ENCODE measurements at regions not wholly inside any gene's neighbourhood (a gene's known extent, or its start where the extent isn't known, plus 50 kb on each side); places are given as distances from the start of the nearest gene placed in this dataset.

DNA sequence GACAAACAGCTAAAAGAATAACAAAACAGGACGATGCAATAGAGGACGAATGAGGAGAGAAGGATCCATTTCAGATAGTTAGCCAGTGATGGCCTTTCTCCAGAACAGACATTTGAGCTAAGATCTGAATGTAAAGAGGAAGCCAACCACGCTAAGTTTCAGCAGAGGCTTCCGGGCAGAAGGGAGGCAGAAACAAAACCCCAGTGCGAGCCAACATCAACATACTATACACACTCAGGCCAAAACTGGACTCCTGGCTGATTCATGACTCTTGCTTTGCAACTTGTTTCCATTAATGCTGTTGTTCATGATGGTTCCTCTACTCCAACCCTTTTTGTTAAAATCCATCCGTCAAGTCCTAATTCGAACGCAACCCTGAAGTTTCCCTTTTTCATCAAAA lies 730.3 kb downstream of the TRIML1 start:
- no peak for DNase-seq

DNA sequence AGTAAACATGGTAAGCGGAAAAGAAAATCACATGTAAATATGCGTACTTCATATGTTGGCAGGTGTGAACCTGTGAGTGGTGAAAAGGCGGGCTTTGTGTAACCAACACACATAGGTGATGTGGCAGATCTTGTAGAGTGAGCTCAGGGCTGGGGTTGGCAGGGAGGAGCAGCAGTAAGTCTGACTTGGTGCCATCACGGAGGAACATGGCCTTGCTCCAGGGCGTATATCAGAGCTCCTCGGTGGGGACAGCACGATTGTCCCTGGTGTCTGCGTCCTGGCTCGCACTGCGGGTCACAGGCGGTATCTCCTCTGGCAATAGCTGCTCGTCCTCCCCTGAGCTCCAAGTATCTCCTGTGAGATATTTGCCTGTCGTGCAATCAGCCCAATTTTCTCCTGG lies 733.6 kb downstream of the TRIML1 start:
- DNase-seq = no peak

GRCh38 chr4:188876881-188877280 lies 737.6 kb downstream of the TRIML1 start:
- no peak for DNase-seq

GRCh38 chr4:188879598-188879997 lies 740.4 kb downstream of the TRIML1 start:
- DNase-seq = no peak

GRCh38 chr4:188887905-188888304 lies 748.7 kb downstream of the TRIML1 start:
- no peak for DNase-seq

DNA sequence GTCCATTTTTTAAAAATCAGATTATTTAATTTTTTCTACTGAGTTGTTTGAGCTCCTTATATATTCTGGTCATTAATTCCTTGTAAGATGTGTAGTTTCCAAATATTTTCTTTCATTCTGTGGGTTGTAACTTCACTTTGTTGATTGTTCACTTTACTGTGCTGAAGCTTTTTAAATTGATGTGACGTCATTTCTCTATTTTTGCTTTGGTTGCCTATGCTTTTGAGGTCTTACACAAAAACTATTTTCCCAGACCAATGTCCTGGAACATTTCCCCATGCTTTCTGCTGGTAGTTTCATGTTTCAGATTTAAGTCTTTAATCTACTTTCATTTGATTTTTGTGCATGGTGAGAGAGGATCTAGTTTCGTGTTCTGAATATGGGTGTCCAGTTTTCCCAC lies 753.6 kb downstream of the TRIML1 start:
- no peak for DNase-seq

GRCh38 chr4:188903986-188904385 lies 764.7 kb downstream of the TRIML1 start:
- DNase-seq = no peak

GRCh38 chr4:188904617-188905016 lies 765.4 kb downstream of the TRIML1 start:
- no peak for DNase-seq

GRCh38 chr4:188905248-188905647 lies 766.0 kb downstream of the TRIML1 start:
- no peak for DNase-seq

DNA sequence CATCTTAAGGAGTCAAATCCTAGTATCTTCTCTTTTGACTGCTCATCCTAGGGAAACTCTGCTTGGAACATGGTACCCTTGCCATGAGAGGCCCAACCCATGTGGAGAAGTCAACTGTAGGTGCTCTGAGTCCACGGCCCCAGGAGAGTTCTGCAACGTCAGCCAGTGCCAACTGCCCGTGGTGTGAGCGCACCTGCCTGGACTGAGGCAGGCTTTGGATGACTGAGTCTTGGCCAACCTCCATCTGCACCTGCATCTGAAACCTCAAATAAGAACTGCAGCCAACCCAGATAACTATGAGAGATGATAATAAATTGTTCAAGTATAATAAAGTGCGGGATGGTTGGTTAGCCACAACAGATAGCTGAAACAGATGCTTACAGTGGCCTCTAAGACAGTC lies 772.0 kb downstream of the TRIML1 start:
- no peak for DNase-seq

- DNase-seq = no peak
These were observed 772.5 kb downstream of the TRIML1 start for GRCh38 chr4:188911707-188912106.

GRCh38 chr4:188915175-188915574 lies 775.9 kb downstream of the TRIML1 start:
- no peak for DNase-seq

DNA sequence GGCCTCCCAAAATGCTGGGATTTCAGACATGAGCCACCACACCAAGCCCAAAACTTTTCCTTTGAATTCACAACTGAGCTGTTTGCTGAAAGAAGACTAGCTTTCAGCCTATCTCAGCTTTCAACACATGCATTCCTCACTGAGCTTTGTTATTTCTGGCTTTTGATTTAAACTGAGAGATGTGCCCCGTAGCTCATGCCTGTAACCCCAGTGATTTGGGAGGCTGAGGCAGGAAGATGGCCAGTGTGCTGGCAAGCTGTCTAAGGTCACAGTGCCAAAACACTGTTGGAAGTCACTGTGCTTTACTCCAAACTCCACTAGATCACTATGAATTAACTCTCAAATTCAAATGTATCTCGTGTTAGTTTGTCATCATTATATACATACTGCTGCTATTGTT lies 779.5 kb downstream of the TRIML1 start:
- DNase-seq = no peak

- peak; percentile 8 to 22 for DNase-seq
These were observed 791.6 kb downstream of the TRIML1 start for GRCh38 chr4:188930822-188931221.

DNA sequence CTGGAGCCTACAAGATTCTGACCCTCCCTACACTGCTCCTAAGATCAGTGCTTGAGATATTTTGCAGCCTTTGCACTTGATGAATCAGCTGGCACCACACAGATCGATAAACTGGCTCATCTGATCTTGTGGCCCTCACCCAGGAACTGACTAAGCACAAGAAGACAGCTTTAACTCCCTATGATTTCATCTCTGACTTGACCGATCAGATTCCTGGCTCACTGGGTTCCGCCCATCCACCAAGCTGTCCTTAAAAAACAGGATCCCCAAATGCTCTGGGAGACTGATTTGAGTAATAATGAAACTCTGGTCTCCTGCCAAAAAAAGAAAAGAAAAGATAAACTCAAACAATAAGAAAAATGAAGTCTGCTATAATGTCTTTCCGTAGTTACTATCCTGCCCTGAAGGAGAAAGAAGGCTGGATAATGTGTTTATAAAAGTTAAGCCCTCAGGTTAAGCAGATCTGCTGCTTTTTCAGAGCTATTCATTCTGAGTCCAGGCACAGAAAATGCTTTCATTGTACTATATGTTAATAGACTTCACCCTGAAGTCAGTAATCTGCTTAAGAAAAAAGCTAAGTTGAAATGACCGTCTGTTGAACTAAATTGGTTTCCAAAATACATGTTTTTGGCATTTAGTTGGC lies 795.2 kb downstream of the TRIML1 start:
- no peak for DNase-seq

GRCh38 chr4:188941524-188942119 lies 802.4 kb downstream of the TRIML1 start:
- DNase-seq = peak; percentile 8 to 72

GRCh38 chr4:188942606-188943005 lies 803.4 kb downstream of the TRIML1 start:
- no peak for DNase-seq

- DNase-seq = no peak
These were observed 810.4 kb downstream of the TRIML1 start for GRCh38 chr4:188949596-188949995.

DNA sequence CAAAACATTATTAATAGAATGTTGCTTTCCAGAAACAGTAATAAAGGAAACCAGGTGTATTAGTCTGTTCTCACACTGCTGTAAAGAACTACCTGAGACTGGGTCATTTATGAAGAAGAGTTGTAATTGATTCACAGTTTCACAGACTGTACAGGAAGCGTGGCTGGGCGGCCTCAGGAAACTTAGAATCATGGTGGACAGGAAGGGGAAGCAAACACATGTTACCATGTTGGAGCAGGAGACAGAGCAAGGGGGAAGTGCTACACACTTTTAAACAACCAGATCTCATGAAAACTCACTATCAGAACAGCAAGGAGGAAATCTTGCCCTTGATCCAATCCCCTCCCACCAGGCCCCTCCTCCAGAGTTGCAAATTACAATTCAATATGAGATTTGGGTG lies 815.8 kb downstream of the TRIML1 start:
- DNase-seq = no peak

DNA sequence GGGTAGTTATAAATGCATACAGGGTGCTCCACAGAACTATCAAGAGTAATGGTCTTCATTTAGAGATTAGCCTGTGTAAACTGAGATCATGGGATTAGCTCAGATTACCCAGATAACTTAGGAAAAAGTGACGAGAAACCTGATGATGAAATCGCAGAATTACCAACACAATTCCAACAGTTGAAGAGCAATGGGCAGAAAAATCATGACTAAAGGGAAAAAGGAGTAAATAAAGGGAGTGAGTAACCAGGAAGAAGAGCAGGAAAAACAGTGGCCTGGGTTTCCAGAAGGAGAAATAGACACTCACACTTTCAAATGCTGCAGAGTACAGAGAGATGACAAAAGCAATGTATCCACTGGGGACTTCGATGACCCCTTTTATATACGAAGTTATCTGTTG lies 817.3 kb downstream of the TRIML1 start:
- DNase-seq = no peak

DNA sequence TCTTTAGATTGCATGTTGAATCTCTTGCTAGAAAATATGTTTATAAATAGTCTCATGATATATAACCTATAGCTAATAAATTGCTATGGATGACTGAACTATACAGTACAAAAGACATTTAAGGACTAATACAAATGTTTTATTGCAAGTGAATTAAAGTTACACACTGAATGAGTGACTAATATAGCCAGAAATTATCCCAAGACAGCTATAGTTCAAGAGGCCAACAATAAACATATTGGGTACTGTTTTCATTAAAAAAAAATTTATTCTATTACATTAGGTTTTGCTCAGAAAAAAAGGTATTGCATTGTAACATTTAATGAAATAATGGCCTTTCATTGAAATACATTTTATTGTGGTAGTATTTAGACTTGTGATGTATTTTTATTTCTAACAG lies 819.1 kb downstream of the TRIML1 start:
- no peak for DNase-seq

GRCh38 chr4:188959424-188959823 lies 820.2 kb downstream of the TRIML1 start:
- no peak for DNase-seq

GRCh38 chr4:188960411-188961093 lies 821.3 kb downstream of the TRIML1 start:
- no peak for DNase-seq

GRCh38 chr4:188971125-188971524 lies 831.9 kb downstream of the TRIML1 start:
- DNase-seq = peak; percentile 2 to 61

DNA sequence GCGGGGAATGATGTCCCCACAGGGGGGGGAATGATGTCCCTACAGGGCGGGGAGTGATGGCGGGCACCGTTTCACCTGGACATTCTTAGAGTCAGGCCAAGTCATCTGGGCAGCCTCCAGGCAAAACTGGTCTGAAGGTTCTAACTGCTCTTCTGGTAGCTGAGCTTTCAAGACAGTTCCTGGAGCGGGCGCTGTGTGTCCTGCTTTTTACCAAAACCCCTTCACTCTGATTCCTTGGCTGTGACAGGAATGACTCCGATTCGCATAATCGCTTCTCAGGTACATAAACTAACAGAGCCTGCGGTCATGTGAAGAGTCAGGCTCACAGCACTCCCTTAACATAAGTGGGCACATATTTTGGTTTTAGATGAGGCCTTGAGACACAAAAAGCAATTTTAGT lies 836.0 kb downstream of the TRIML1 start:
- DNase-seq = no peak

Data from NCI-H524 (cell line).